HG03354 (cell line): ENCODE measurements at regions not wholly inside any gene's neighbourhood (a gene's known extent, or its start where the extent isn't known, plus 50 kb on each side); places are given as distances from the start of the nearest gene placed in this dataset.

Experiments
- ATAC-seq: cut with Tn5 transposase; IDR thresholded peaks from one replicate; pipeline ENCODE4 v1.9.1; 2021; ENCODE audit warnings: mild to moderate bottlenecking; ENCODE audit not compliant: unreplicated experiment, poor library complexity, severe bottlenecking

DNA sequence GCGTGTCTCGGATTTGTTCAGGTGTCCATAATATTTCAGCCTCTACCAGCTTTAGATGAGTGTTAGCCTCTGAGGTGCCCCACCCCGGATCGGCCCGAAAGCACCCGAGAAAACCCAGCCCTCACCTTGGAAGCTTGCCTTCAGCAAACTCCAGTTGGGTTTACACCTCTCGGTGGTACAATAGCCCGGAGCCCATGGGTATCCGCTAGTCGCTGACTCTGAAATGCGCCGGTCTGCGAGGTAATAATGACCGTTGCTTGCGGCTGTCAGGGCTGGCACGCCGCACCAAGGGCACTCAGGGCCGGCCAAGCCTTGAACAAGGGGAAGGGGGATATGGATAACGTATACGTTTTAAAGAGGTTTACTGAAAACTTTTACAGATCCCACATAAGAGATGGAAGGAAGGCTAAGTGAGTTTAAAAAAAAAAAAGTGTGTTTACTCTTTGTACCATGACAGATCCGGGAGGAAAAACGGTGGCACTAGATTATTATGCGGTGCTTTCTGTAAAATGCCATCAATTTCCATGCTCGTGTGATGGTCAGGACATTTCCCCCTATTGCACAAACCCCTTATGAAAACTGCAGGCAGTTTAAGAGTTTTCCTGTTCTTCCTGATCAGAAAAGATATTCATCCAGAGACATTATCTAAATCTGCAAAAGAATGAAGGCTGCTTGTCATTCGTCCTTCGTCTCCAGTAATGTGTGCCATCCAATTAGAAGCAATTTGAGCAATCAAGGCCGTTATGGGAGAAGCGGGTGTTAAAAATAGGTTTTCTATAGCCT lies 124.2 kb downstream of the TMEM161B start:
- no peak for ATAC-seq

DNA sequence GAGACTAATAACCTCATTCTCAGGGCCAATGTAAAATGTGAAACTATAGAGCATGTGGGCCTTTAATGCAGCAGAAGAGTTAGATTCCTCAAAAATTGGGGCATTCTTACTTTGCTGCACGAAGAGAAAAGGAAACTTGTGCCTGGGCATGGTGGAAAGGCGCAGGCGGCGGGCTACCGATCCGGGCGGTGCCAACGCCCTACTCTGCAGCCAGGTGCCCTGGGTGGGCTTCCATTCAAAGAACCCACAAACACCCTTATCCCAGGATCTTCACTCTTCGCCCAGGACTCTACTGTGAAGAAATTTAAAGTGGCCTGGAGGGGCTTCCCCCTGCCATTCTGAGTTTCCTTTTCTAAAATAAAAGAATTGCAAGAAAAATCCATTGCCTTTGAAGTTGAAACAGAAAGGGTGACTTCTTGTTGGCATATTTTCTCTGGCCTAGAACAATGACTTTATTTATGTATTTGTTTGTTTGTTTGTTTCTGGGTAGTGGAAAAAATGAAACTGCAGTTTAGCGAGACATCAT lies 124.9 kb downstream of the TMEM161B start:
- no peak for ATAC-seq

DNA sequence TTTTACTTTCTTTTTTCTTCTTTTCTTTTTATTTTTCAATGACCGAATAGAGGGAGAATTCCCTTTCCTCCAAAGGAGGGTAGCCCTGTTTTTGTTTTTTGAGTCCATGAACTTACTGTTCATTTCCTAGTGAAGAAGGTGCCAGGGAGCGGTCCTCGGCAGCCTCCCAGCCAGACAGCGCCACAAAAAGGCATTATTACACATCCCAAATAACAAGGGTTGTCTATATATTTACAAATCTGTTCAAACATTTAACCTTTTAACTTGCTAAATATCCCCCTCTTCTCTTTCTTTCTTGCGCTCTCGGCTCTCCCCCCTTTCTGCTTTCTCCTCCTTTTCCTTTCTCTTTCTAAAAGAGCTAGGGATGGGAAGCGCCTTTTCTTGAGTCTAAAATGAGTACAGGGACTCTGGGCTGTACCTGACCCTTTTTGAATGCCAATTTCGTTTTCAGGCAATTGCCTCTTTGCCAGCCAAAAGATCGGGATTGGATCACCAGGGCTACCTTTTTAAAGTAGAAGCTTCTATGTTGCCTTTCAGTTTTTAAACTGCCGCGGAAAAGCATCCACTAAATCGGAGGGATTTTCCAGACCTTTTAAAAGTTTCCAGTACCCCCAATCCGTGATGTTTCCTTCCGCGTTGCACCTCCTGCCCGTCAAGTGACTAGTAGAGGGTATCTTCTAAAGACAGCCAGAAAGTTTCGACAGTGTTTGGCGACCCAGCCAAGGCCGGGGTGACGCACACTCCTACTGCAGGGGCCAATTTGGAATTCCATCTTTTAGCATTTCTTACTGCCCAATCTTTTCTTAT lies 125.6 kb downstream of the TMEM161B start:
- ATAC-seq, result no peak

DNA sequence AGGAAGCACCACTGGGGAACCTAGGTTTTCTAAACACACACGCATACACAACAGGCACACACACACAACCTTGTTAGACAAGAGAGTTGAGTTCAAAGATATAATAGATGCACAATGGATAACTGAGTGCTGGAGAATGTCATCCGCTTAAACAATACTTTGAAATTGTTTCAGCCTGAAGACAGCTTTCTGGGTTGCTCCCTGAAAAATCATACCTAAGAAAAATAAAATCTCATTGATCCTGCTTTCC lies 126.1 kb downstream of the TMEM161B start:
- ATAC-seq, result no peak

DNA sequence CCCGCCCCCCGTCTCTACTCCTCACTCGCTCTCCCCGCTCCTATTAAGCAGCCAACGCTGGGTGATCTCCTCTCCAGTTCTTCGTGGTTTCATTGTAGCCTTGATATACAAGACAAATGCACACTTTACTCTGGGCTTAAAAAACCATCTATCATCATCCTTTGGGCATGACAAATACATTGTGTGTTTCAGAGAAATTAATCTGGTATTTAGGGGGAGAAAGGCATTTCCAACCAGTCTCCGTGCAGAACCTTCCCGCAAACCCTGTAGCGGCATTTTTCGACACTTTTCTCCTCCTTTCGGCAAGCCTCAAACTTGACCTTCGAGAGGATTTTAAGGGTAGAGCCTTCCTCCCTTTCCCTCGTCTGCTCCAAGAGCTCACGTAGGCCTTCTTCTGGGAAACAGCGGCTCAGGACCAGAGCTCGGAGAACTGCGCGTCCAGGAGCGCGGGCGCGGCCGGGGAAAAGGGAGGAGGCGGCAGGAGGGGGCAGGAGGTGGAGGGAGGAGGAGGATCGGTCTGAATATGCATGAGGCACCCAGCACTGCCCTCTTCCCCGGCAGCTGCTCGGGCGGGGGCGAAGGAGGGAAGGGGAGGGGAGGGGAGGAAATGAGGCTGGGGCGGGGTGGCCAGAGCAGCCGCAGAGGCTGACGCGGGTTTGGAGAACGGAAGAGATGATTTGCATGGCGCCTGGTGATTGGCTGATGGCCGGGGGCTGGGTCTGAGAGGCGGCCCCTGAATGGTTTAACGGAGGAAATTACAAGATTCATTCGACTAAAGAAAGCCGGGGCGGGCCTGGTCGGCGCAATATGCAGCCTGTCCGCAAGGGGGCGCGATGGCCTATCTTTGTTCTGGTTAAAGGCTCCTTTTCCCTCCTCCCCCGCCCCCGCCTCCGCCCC lies 127.5 kb downstream of the TMEM161B start:
- peak; percentile 97 for ATAC-seq

DNA sequence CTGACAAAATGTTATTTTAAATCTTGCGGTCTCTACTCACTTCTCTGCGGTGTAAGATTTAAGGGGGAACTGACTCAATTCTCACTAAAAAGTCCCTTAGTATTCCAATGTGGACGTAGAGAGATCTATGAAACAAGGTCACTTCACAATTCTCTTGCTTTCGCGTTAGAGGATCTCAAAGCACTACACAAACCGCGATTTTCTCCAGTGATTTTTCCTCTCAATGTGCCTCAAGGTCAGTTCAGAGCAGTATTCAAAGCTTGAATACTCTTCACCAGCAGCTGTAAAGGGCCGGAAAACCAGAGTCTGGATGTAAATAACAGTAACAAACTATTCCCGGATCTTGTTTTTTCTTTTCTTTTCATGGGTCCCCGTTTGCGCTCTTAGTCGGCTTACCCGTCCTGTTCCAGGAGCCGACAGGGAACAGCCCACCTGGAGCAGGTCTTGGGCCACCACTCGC lies 128.2 kb downstream of the TMEM161B start:
- ATAC-seq, result no peak

DNA sequence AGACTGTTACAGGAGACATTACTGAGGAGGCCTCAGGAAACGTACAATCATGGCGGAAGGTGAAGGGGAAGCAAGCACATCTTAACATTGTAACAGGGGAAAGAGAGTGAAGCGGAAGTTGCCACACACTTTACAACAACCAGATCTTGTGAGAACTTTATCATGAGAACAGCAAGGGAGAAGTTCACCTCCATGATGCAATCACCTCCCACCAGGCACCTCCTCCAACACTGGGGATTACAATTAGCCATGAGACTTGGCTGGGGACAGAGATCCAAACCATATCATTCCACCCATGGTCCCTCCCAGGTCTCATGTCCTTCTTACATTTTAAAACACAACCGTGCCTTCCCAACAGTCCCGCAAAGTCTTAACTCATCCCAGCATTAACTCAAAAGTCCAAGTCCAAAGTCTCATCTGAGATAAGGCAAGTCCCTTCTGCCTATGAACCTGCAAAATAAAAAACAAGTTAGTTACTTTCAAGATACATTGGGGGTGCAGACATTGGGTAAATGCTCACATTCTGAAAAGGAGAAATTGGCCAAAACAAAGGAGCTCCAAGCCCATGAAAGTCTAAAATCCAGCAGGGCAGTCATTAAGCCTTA lies 138.3 kb downstream of the TMEM161B start:
- no peak for ATAC-seq

DNA sequence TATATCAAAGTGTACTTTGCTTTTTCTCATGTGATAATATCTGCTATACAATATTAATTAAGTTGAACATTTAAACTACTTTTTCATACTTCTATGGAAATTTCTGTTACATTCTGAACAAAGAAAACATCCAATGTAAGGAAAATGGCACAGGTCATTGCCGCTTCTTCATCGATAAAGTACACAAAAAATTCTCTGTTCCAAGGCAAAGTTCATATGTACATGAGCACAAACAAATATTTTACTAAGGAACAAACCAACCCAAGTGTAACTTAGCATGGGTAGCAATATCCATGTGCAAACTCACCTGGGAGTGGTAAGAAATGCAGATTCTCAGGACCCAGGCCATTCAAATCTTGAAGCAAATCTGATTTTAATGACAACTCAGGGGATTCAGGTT lies 139.8 kb downstream of the TMEM161B start:
- ATAC-seq, result no peak

DNA sequence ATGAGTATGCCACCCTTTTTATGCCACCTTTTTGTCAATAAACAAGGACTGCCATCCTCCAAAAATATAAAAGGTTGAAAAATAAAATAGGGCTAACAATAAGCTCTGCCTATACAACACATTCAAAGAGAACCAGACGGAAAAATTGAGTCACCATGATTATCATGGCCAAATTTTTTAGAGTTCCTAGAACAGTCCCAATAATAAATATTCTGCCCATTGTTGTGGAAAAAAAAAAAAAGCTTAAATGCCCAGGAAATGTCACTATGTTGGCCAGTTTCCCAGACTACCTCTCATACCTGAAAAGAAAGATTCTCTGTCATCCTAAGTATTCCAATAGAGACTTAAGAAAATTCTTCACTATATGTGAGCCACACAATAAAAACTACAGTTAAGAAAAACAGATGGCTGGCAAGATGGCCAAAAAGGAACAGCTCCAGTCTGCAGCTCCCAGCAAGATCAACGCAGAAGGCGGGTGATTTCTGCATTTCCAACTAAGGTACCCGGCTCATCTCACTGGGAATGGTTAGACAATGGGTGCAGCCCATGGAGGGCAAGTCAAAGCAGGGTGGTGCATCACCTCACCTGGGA lies 149.0 kb downstream of the TMEM161B start:
- no peak for ATAC-seq

DNA sequence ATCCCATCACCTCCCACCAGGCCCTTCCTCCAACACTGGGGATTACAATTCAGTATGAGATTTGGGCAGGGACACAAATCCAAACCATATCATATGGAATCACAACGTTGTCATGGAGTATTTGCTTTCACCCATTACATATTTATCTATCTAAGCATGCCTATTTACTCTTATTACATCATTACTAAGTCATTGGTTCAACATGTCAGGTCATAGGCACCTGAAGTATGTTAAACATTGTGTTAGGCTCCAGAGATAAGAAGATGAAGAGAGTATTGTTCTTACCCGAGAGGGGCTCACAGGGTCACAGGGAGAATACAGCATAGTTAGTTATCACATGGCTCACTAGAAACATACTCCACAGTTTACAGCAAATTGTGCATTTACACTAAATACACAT lies 150.5 kb downstream of the TMEM161B start:
- ATAC-seq, result no peak

DNA sequence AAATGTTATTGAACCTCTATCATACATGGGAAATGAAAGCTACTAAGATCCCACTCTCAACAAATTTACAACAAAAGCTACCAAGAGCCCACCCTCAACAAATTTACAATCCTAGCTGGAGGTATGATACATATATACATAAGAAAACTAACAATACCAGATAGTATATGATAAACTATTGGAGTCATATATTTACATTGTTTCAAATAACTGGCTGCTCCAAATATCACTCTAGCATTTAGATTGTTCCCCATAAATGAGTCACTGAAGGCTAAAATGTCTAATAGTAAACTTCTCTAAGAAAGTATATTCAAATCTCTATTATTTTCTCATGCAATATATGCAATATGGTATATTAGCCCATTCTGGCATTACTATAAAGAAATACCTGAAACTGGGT lies 151.1 kb downstream of the TMEM161B start:
- ATAC-seq, result no peak

DNA sequence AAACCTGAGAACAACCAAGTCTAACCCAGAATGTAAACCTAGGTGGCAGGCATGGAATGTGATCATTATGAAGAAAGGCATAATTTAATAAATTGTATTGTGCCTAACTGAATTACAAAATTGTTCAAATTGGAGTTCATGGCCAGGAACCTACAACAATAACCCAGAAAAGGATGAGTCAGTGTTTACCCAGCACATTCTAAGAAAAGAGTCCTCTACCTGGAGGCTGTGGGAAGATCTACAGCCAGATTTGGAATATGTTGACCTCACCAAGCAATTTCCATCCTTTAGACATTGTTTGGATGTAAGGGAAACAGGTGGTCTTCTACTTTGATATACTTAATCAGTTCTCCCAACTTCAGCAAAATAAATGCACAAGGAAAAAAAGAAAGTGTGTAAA lies 152.2 kb downstream of the TMEM161B start:
- no peak for ATAC-seq

DNA sequence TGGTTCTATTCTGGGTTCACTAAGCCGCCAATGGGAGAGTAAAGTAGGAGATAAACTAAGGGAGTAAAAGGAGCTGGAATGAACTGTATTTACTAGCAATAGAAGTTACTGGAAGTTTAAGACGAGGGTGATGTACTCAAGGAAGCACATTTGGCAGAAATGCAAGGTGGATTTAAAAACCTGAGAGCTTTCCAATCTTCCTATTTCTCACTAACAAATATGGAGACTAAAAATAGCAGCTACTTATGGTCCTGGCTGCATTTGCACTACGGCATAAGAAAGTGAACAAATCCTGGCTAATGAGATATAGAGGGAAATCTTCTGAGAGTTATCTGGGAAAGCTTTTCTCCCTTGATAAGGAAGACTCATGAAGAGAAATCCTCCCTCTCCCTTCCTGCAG lies 153.4 kb downstream of the TMEM161B start:
- ATAC-seq, result no peak

DNA sequence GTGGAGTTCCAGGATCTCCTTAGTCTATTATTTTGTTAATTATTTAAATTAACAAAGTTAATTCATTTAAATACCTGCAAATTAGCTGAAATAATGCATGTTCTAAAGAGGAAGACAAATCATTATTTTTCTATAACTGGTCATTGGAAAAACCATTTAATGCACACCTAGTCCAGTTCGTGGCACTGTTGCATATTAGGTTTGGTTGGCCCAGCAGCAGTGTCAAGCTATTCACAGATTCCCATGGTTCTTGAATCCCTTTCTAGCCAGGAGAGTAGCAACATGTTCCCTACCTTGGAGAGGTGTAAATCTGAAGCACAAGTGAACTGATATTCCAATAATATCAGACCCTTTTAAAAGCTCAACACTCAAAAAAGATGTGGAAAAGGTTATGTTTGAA lies 155.2 kb downstream of the TMEM161B start:
- no peak for ATAC-seq

DNA sequence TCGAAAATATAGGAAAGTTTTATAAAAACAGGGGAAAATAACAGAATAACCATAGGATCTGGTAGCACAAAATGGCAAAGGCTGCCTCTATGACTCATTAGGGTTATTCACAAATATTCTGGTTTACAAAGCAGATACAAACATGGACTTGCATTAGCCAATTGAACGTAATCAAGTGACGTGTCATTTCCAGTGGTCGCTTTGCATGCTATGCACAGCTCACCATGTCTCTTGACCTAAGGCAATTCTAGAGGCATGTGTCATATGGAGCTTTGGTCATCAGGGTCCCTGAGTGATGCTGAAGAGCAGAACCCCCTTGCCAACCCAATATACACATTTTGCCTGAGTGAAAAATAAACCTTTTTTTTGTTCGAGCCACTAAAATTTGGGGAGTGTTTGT lies 158.8 kb downstream of the TMEM161B start:
- ATAC-seq, result no peak

DNA sequence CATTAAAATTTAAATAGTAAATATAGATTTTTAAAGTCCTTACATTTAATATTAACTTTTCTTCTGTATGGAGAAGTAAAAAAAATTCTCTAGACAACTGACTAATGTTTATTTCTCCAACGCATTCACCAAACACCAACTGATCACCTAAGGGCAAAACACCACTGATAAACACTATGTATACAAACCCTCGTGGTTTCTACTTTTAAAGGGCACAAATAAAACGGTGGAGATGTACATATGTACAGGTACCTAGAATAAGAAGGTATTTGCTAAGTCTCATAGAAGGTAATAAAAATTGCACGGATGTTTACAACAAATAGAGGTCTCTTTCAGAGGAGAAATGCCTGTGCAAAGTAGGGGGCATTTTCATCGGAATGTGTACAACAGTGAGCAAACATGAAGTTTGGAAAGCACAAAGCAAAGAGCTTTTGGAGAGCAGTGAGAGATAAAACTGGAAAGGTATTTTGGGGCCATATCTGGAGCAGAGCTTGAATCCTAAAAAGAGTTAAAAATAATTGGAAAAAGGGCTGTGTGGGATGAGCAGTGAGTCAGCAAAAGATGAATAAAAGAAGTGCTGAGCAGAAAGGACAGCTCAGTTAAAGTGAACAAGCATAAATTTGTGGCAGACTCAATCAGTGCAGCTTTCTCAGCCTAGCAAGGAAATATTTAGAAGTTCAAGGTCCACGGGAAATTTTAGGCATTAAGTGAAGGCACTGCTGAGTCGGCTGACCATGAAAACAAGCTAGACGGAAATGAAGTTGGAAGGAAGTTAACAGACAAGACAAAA lies 160.0 kb downstream of the TMEM161B start:
- no peak for ATAC-seq

DNA sequence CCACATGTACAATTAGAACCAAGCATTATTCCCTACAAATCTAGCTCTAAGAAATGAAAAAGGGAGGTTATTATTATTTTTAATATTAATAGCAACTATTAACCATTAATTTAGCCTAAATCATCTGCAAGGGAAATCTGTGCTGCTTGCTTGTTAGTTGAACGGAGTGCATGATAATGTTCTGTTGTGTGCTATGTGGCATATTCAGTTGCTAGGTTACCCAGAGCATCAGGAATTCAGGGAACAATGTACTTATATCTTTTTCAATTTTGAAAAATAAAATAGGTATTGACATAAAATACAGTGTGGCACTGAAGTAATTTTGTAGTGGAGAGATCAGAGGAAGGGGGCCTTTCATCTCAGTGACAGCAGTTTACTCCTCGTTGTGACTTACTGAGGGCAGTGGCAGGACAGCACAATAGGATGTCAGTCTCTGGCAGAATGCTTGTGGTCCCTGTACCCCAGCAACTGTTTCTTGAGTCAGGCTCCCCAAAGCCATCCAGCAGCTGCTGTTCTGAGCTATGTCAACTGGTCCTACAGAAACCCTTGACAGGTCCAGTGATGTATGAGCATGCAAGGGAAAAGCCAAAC lies 173.6 kb downstream of the TMEM161B start:
- ATAC-seq, result no peak

DNA sequence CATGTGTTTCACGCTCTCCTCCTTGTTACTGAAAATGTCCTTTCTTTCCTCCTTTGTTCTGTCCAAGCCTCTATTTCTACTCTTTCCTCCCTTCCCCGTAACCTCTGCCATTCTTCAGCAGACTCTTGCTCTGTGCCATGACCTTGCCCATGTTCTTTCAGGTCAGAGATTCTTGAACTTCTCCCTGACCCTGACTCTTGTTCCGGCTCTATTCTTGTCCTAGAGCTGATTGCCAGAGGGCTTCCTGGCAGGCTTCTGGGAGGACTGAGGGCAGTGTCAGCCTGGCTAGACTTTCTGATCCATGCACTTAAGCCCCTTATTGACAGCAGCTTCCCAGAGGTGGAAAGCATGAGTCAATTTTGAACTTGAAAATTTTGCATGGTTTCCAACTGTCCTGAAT lies 174.2 kb downstream of the TMEM161B start:
- no peak for ATAC-seq
